ENCODE measurements at regions not wholly inside any gene's neighbourhood (a gene's known extent, or its start where the extent isn't known, plus 50 kb on each side); places are given as distances from the start of the nearest gene placed in this dataset.

DNA sequence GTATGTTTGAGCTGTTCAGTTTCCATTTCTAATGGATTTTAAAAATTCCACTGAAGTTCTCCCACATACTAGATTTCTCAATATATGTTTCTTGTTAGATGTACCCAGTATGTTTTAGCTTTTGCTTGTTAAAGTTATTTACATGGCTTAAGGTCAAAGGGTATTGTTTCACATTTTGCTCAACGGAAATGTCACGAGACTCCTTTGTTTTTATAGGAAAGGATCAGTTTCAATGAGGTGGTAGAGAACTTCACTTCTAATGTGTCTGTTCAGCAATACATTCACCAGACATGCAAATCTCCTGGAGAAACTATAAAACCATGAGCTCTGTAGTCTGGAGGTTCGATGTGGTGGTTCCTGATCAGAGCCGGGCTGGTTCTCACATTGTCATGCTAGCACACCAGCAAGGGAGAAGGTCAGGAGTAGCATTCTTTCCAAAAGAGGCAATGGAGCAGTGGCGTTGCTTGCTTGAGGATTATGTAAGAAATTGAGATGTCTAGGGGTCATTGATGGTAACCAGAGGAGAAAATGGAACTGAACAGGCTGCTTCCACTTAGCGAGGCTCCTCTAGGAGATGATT, 114.0 kb downstream of the RAB18 start:
- no peak overlapping the region for H3K9ac ChIP-seq (ENCODE audit: control insufficient read depth, insufficient read depth, low read length)
- in situ Hi-C loops (cut with MboI) (no loop called here), intact Hi-C loops (cut with micrococcal nuclease; ENCODE audit: unreplicated experiment) (no loop called here)
- H3K4me2 ChIP-seq (ENCODE audit: control insufficient read depth, insufficient read depth), result no peak overlapping the region
- 1% methylated on average over 6 of the region's 6 CpGs for WGBS (ENCODE audit: insufficient coverage, insufficient replicate concordance, low lambda C conversion rate, missing lambda C conversion rate)
- no peaks in the 10 kb centered on the region for H3K4me1 ChIP-seq (ENCODE audit: control insufficient read depth, insufficient read depth, low read length)
- SMC1A ChIA-PET (ENCODE audit: uncharacterized antibody, unreplicated experiment), result no interaction called here
- H3K4me3 ChIP-seq, result no peak overlapping the region
- H3K27ac ChIP-seq (ENCODE audit: control insufficient read depth, insufficient read depth), result no peak overlapping the region
- DNase-seq (ENCODE audit: low read depth, low spot score), result no peak
- BruUV-seq (replicated peaks), result no TSS peak
- RAD21 ChIA-PET (ENCODE audit: unreplicated experiment), result no interaction called here
- no peaks in the 10 kb centered on the region for H3K9me3 ChIP-seq (replicated peaks; ENCODE audit: control insufficient read depth, insufficient read depth, low read length)
- CTCF ChIA-PET, result no interaction called here
- no peaks in the 10 kb centered on the region; a peak in 1 of 4 replicates for H3K27me3 ChIP-seq (replicated peaks in 1 of 2; ENCODE audit: control insufficient read depth in 2 of 2, insufficient read depth in 2 of 2, low read length in 1 of 2)
- no peak for ATAC-seq
- POLR2A ChIA-PET, result no interaction called here
- no peaks in the 10 kb centered on the region for H3K36me3 ChIP-seq (ENCODE audit: control insufficient read depth in 2 of 2, insufficient read depth in 2 of 2, low read length in 1 of 2)
- no peaks in the 10 kb centered on the region for H4K20me1 ChIP-seq (ENCODE audit: control insufficient read depth, insufficient read depth)
- no peak for TF ChIP-seq PRDM15 (CRISPR knock-in tag; IDR thresholded peaks at IDR 0.05)
- TF ChIP-seq ZBED1 (IDR thresholded peaks at IDR 0.05; ENCODE audit: borderline replicate concordance), result no peak
- no peak for TF ChIP-seq EGR1 (IDR thresholded peaks at IDR 0.05; ENCODE audit: borderline replicate concordance in 1 of 2, low read depth in 2 of 2, low read length in 2 of 2)
- TF ChIP-seq POU2F2 (IDR thresholded peaks at IDR 0.05; ENCODE audit: borderline replicate concordance, low read depth, low read length), result no peak
- TF ChIP-seq NR2C1 (IDR thresholded peaks at IDR 0.05), result no peak
- no peak for TF ChIP-seq CEBPB (IDR thresholded peaks at IDR 0.05; ENCODE audit: borderline replicate concordance in 1 of 2, low read depth in 2 of 2, low read length in 2 of 2)
- no peak for TF ChIP-seq MEF2A (IDR thresholded peaks at IDR 0.05; ENCODE audit: insufficient read depth, low read depth, low read length)
- no peak for TF ChIP-seq SIX5 (IDR thresholded peaks at IDR 0.05; ENCODE audit: low read depth, low read length, severe bottlenecking)
- no peak for TF ChIP-seq TCF7 (IDR thresholded peaks at IDR 0.05; ENCODE audit: borderline replicate concordance)
- TF ChIP-seq SMC3 (IDR thresholded peaks at IDR 0.05; ENCODE audit: borderline replicate concordance, low read length), result no peak
- no peak for TF ChIP-seq TCF3 (IDR thresholded peaks at IDR 0.05; ENCODE audit: borderline replicate concordance, insufficient read depth, low read depth, low read length)
- TF ChIP-seq NFYA (IDR thresholded peaks at IDR 0.05; ENCODE audit: borderline replicate concordance, low read depth, low read length), result no peak
- TF ChIP-seq SREBF2 (IDR thresholded peaks at IDR 0.05; ENCODE audit: low read length), result no peak
- no peak for TF ChIP-seq HDAC6 (IDR thresholded peaks at IDR 0.05; ENCODE audit: unreplicated experiment)
- no peak for TF ChIP-seq ZNF687 (IDR thresholded peaks at IDR 0.05)
- no peak for TF ChIP-seq LARP7 (IDR thresholded peaks at IDR 0.05)
- no peak for TF ChIP-seq ATF7 (IDR thresholded peaks at IDR 0.05; ENCODE audit: low read depth)
- TF ChIP-seq HCFC1 (IDR thresholded peaks at IDR 0.05; ENCODE audit: low read length), result no peak
- H3K79me2 ChIP-seq (ENCODE audit: control insufficient read depth, insufficient read depth, low read length), result no peaks in the 10 kb centered on the region
- FAIRE-seq, result no peak
- no peak overlapping the region for H2AFZ ChIP-seq (ENCODE audit: control insufficient read depth, low read depth, low read length)
